HG02610 (cell line): ENCODE measurements at regions not wholly inside any gene's neighbourhood (a gene's known extent, or its start where the extent isn't known, plus 50 kb on each side); places are given as distances from the start of the nearest gene placed in this dataset.
A peak's percentile ranks its signal among the peaks of the same experiment; 100 is the strongest.

Experiments used
- ATAC-seq: cut with Tn5 transposase; IDR thresholded peaks from one replicate; pipeline ENCODE4 v1.9.1; 2021; ENCODE audit warnings: mild to moderate bottlenecking, moderate library complexity; ENCODE audit not compliant: unreplicated experiment

DNA sequence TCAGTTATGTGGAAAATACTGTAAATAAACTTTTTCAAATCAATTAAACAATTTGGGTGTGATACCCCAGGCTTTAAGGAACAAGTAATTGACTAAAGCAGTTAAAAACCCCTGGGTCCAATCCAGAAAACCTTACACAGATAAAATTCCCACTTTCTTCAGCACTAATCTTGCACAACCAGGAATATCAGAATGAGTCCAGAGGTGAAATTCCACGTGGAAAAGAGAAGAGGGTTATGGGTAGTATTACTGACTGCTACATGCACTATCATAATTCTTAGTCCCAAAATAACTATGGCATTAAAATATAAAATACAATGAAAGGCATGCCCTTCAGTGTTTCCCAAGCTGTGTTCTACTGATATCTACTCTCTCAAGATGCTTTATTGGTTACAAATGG is 135.7 kb upstream of the STEAP4 start:
- no peak for ATAC-seq

DNA sequence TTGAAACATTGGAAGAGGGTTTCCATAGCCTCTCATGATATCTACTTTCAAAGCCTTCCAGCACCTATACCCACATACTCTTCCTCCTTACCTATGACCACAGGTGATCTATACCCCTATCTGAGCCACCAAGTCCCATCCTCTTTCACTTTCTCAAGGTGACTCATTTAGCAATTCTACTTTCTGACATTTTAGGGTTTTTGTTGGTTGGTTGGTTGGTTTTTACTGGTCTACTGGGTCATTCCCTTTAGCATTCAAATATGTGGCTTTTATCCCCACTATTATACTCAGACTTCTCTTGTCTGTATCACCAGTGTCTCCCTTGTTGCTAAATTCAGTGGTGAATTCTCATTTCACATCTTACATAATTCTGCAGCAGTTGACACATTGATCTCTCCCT is 130.4 kb upstream of the STEAP4 start:
- ATAC-seq = peak; percentile 89

DNA sequence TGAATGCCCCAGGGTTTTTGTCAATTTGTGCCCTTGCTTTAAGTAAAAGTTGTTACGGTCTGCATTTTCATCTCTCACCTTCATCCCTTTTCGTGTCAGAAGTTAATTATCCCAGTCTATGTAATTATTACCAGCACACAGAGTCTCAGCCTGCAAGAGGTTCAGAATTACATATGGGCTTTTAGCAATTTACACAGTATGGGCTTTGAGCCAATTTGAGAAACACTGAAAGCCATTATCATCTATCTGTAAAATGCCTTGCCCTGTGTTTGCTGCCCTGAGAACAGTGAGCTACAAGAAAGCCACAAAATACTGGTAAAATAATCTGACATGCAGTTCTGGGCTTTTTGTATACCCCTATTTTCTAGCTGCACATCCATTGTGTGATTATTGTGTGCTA is 125.6 kb upstream of the STEAP4 start:
- ATAC-seq = no peak

DNA sequence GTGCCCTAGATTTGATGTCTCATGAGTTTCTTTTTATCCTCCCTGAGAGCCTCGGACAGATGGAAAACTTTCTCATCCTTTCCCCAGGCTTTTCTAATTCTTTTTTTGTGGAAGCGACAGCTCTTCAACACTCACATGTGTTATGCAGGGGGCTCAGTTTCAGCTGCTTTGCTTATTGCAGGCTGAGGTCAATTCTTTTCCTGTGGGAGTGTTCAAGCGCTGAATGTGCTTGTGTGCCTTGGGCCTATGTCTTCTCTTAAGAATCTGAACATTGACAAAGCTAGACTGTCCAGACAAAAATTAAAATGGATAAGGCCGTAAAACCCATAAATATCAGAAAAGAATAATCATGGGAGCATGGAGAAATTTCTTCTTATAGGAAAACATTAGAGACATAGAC is 125.2 kb upstream of the STEAP4 start:
- ATAC-seq = no peak

DNA sequence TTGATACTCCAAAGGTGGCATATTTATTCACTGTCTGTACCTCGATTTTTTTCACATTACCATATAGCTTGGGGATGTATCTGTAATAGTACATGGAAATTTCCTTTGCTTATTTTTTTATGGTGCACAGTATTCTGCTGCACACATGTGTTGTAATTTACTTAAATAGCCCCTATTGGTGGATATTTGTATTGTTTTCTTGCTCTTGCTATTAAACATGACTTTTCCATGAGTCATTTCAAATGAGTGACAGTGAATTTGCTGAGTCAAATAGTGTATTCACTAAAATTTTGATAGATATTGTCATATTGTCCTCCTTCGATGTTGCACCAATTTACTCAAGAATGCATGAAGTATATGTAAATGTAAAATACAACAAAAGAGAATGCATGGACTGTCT is 122.7 kb upstream of the STEAP4 start:
- no peak for ATAC-seq

DNA sequence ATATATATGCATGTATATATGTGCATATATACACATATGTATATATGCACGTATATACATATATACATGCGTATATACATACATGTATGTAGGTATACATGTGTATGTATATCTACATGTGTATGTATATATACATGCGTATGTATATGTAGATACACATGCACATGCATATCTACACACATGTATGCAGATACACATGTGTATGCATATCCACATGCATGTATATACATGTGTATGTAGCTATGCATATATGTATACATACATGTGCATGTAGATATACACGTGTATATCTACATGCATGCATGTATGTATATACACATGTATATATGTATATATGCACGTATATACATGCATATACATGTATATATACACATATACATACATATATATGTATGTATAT is 95.8 kb upstream of the STEAP4 start:
- ATAC-seq = no peak

DNA sequence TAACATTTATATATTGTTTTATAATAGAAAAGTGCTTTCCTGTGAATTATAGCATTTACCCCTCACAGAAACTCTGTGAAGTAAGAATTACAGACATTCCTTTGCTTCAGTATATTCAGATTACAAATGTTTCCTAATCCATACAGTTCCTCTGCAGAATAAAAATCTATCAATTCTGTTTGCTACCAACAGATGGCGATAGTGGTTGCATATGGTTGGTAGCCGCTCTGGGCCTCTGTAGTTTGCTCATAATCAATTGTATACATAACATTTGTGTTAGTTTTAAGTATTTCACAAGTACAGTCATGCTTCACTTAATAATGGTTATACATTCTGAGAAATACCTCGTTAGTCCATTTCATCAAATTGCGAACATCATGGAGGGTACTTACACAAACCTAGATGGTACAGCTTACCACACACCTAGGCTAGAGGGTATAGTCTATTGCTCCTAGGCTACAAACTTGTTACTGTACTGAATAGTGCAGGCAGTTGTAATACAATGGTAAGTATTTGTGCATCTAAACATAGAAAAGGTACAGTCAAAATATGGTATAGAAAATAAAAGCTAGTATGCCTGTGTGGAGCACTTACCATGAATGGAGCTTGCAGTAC is 94.4 kb upstream of the STEAP4 start:
- ATAC-seq = no peak

DNA sequence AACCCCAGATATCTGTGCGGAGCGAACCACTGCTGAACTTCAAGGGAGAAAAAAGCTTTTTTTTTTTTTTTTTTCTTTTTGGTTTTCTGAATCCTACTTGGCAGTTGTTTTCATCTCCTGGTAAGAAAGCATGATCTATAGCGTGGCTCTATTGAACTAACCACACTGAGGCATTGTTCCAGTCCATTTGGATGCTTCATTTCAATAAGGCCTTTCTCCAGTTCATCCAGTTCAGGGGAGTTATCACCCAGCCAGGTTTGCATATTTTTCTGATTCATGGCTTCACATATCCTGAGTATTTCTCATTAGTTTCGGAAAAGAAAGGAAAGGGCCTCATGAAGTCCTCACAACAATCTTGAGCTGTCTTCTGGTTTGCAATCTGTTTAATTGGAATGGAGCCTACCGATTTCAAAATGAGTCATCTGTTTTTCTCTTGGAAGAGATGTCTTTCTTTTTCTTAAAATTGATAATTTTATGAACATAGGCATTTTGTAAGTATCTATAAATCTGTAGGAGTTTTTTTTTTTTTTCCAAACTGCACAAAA is 93.1 kb upstream of the STEAP4 start:
- ATAC-seq = no peak

DNA sequence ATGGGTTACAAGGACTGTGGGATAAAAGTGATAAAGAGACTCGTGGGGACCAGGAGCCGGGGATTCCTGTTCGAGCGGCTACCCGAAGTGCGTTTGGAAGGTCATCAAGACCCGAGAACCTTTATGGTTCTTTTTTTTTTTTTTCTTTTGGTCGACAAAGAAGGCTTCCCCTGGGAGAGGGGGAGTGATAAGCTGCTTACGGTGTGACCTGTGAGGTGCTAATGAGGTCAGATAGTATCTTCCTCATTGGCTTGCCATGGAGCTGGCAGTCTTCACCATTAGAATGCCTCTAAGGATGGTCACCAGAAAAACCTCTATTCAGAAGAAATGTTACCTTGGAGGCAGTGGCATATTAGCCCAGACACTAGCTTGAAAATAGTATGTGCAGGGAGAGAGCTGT is 92.3 kb upstream of the STEAP4 start:
- ATAC-seq = no peak

DNA sequence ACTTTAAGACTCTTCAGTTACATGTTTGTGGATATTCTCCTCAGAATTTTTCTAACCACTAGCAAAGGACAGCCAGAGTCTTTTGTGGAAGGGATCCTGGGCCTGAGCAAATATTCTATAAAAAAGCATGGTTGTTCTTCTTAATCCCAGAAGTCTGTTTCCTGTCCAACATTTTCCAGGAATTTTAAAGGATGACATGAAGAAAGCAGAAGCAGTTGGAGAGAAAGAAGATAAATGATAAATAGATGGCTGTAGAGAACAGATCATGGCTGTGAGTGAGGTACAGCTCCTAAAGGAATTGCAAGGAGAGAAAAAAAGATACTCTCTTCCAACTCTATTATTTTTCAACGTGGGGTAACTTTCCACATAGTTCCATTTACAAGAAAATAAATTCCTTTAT is 91.8 kb upstream of the STEAP4 start:
- no peak for ATAC-seq

DNA sequence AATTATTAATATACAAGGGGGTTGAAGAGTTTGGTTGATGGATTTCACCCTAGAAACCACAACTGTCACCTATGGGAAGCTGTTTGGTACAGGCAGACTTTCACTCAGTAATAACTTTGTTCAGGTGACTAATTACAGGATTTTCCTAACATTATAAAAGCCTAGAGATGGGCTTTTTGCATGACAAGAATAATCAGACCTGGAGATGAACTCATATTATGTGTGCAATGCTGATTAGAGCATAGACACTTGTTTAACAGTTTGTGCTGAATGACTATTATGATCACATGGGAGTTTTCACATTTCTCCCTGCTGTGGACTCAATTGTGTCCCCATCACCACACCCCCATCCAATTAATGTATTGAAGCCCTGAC is 90.2 kb upstream of the STEAP4 start:
- ATAC-seq = peak; percentile 77

DNA sequence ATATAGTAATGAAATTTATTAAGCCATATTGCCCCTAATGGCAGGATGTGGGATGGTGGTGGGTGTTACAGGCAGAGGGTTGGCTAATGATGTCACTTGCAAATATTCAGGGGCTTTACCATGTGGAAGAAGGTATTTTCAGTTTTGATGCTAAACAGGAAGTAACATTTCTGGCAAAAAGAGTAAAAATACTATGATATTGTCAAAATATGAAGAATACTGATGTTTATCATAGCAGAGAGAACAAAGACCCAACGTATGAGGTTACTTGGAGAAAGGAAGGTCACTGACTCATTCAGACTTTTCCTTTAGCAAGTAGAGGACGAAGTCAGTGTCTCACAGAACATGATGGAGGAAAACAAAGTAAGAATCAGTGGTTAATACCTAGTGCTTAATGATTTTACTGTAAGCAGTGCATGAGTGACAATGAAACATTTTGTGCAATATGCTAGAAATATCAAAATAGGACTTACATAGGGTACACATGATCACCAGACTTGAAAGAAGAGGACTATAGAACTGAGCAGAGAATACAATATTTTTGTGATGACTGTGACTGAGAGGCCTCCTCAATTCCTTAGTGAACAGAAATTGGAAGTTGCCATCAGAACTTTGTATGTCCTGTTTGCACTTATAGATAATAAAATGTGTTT is 89.7 kb upstream of the STEAP4 start:
- peak; percentile 71 for ATAC-seq

DNA sequence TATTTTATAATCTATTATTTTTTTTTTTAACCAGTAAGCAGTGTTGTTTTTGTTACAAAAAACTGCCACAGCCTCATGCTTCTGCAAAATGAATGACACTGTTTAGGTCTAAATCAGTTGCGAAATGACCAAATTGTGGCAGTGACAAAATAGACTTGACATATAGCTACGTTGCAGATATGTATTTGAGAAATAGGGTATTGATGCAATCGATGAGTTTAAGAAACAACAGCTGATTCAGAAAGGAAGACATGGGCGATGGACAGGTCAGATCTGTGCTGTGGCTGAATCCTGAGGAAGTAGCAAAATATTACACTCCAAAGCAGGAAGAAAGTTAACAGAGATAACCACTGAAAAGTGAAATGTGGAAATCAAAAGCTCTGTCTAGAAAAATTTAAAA is 89.0 kb upstream of the STEAP4 start:
- ATAC-seq = no peak

DNA sequence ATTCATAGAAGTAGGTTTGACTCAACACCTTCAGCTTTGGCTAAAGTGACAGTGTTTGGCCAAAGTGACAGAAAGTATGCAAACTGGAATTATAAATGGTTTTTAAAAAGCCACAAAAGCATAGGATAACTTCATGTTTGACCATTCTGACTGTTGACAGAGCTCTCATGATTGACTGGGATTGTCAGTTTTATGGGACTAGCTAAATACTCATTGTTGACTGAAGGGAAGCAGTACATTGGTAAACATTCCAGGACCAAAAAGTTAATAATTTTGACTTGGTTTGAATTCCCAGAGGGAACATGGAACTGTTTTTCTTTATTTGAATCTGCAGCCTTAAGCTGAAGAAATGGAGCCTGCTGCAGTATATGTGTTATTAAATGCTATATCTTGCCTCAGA is 84.6 kb upstream of the STEAP4 start:
- no peak for ATAC-seq

DNA sequence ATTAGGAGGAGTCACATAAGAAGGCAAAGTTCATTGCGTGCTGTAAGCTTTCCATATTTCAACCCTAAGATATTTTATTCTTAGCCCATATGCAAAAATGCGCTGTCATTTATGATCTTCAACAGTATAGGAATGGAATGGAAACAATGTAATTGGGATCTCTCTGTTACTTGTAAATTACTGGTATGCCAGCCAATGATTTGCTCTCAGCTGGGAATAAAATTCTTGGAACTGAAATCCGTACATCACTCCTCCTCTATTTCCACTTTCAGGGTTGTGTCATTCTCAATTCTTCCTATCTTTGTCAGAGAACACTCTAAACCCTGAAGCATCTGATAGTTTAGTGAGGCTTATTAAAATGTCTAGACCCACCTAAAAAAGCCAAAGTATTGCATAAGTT is 80.7 kb upstream of the STEAP4 start:
- no peak for ATAC-seq

DNA sequence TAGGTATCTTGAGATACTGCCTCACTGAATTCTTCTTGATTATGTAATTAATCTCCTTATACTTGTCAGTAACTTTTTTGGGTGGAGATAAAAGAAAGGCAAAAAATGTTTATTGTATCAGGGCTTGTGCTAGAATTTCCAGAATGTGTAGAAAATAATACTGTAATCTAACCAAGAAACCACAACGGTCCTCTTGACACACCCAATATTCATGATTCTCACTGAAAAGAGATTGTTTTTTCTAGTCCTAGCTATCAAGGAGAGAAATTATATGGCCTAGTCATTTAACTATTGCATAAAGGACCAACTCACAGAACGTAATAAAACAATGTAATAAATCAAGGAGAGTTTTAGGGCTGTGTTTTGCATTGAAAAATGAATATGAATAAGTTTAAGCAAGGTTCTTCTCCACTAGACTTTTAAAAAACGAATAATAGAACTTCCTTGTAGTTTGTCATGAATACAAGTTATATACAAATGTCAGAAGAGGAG is 80.0 kb upstream of the STEAP4 start:
- no peak for ATAC-seq

DNA sequence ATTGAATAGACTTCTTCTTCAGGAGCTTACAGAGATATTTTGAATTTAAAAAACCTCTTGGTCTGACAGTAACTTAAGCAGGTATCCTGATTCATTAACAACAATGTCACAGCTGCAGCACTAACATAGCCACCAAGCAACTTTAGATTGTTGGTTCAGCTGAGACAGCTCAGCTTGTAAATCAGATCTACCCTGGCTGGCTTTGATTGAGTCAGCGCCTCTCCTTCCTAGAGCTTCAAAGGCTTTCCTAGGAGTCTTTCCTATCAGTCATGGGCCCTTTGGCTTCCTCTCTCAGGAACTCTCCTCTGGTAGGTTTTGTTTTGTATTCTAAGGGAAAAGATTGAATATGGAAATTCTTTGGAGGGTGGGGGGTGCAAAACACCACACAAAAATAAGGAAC is 70.7 kb upstream of the STEAP4 start:
- ATAC-seq = no peak

DNA sequence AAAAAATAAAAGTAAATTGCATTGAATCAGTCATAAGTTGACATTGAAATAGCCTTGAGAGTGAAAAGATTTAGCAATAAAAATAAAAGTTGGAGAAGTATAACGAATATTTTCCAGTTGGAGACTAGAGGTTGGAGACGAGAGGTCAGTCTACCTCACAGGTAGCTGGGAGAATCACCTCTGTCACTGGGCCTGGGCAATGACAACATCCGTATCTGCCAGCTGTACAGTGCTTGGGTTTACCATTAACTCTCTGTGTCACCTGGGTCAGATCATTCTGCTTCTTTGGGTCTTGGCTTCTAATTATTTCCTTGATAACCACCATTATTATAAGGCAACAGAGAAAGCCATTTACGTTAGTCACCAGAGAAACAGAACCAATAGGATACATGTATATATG is 62.0 kb upstream of the STEAP4 start:
- no peak for ATAC-seq

DNA sequence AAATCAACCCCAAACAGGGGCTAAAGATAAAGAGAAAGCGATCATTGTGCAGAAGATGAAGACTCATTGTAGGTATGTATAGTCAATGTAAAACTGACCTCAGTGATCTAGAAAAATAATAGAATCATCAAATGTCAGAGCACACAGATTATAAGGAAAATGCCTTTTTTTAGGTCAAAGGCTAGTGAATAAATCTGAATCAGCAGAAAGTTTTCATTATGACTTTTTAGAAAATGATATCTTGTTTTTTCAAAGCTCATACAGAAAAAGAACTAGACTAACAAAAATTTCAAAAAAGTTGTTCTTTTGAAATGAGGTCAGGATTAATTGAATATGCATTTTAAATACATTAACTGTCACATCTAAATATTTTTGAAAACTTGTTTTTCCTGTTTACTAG is 60.2 kb upstream of the STEAP4 start:
- ATAC-seq = no peak

DNA sequence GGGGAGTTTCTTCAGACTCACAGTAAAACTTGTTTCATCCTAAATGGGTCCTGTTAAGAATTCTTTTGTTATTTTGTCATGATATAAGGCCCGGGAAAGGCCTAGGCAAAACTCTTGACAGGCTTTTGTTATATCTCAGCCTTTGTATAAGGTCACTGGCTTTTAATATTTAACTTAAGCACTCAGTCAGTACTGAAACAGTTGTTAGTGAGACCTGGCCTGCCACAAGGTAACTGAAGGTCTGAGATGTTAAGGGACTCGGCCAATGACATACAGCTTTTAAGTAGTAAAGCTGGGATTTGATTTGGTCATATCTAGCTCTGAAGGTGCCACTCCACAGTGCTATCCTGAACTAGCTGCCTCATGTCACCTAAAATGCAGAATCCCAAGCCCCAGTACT is 57.2 kb upstream of the STEAP4 start:
- no peak for ATAC-seq

DNA sequence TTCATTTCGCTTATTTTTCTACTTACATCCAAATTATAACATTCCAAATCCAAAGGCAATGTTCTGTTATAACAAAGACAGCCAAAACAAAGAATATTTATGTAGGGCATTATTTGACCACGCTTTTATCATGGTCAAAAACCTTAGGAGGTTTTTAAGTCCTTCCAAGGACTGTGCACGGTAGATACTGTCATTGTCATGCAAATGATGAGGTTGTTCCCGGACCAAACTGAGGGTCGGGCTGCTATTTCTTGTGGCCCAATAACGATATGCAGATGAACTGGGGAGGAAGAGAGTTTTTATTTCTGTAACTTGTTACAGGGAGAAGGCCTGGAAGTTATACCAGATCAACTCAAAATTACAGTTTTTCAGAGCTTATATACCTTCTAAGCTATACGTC is 56.6 kb upstream of the STEAP4 start:
- ATAC-seq = no peak

DNA sequence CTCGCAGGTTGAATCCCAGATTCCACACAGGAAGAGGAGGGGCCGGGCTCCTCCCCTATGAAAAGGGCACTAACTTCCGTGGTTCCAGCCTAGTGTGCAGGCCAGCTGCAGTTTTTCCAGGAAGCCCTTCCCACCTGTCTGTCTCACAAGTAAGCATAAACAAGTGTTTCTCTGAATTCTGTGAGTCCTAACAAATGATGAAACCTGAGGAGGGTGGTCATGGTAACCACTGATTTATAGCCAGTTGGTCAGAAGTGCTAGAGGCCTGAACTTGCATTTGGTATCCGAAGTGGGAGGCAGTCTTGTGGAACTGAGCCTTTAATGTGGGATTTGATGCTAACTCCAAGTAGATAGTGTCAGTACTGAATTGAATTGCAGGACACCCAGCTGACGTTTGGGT is 54.7 kb upstream of the STEAP4 start:
- peak; percentile 90 for ATAC-seq

DNA sequence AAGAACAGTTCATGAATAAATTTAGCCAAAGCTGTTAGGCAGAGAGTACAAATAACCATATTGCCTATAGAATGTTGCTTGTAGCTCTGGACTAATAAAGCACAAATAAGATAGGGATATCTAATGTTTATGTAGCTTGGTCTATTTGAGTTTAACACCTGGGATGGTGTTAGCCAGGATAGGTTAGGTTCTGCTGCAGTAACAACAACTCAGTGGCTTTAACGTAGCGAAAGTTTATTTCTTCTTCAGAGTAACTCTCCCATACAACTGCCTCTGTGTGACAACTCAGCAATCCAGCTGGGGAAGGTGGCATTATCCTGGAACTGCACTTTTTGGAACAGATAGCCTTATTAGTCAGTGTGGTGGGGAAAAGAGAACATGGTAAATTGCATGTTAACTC is 52.2 kb upstream of the STEAP4 start:
- no peak for ATAC-seq
